Naive thymus-derived CD8-positive, alpha-beta T cell (primary cell): ENCODE measurements at regions not wholly inside any gene's neighbourhood (a gene's known extent, or its start where the extent isn't known, plus 50 kb on each side); places are given as distances from the start of the nearest gene placed in this dataset.

Experiments
- ATAC-seq, 2 donors: fragments of 150-1000 bp; cut with Tn5 transposase in 1 of 2; sonication (Bioruptor Pico), chemical (Tn5 transposase) in 1 of 2; 1 replicate in 1 of 2; 2 replicates in 1 of 2; pipeline ENCODE4 v1.10.0; 2021; ENCODE audit warnings: mild to moderate bottlenecking in 2 of 2, moderate library complexity in 2 of 2
- POLR2A ChIA-PET: fragments of 350-600 bp; sonication (Branson Sonifier 250); formaldehyde crosslinking; loops from one replicate; lab custom pipeline; 2021; ENCODE audit warnings: antibody characterized with exemption; lab: Charles Lee
- DNase-seq, 10 donors: peaks; one replicate each; pipeline versions ENCODE4 v3.0.0 to v3.0.0-alpha.2; 2020 to 2022
- H3K27ac Mint-ChIP-seq, 10 donors: one replicate each; pipeline ENCODE4 v1.8.0; 2020 to 2022; ENCODE audit warnings: mild to moderate bottlenecking in 10 of 10, mixed read lengths in 10 of 10, moderate library complexity in 4 of 10, inconsistent platforms in 1 of 10
- H3K27me3 Mint-ChIP-seq, 5 donors: one replicate each; pipeline ENCODE4 v1.8.0; 2021 to 2022; ENCODE audit warnings: mixed read lengths in 5 of 5
- H3K36me3 Mint-ChIP-seq, 3 donors: one replicate each; pipeline ENCODE4 v1.8.0; 2020 to 2022; ENCODE audit warnings: mixed read lengths in 3 of 3, mild to moderate bottlenecking in 2 of 3, inconsistent platforms in 1 of 3
- H3K4me1 Mint-ChIP-seq, 4 donors: one replicate each; pipeline ENCODE4 v1.8.0; 2021 to 2022; ENCODE audit warnings: mixed read lengths in 4 of 4
- H3K4me3 Mint-ChIP-seq, 10 donors: one replicate each; pipeline ENCODE4 v1.8.0; 2020 to 2022; ENCODE audit warnings: mild to moderate bottlenecking in 10 of 10, mixed read lengths in 10 of 10, moderate library complexity in 6 of 10, inconsistent platforms in 1 of 10
- H3K9me3 Mint-ChIP-seq, 9 donors: one replicate each; pipeline ENCODE4 v1.8.0; 2020 to 2022; ENCODE audit warnings: mixed read lengths in 9 of 9, mild to moderate bottlenecking in 3 of 9, inconsistent platforms in 1 of 9, moderate library complexity in 1 of 9

DNA sequence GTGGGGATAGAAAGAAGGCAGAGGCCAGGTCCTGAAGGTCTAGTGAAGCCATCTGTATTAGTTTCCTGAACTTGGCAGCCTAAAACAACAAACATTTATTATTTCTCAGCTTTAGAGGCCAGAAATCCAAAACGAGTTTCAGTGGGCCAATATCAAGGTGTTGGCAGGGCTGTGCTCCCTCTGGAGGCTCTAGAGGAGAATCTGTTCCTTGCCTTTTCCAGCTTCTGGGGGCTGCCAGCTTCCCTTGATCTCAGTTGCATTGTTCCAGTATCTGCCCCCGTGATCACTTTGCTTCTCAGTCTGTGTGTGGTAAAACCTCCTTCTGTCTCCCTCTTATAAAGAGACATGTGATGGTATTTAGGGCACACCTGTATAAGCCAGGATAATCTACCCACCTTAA is 82.4 kb downstream of the MAFB start:
- no peak overlapping the region for H3K27ac Mint-ChIP-seq
- H3K4me1 Mint-ChIP-seq = no peaks in the 10 kb centered on the region
- POLR2A ChIA-PET = no interaction called here

DNA sequence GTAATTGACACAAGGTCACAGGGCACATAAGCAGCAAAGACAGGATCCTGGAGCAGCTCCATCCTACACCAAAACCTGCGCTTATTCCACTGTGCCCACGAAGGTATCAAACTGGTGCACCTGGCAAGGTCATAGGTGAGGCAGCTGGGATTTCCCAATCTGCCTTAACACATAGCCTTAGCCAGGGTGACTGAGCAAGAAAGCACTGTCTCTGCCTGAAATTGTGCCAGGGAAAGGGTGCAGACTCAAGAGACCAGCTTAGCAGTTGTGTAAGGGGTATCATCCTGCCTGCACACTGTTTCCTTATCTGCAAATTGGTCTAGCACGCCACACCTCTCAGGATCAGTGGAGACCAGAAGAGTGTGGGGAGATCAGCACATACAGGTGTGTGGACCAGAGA is 82.8 kb downstream of the MAFB start:
- Mint-ChIP-seq H3K4me3 (no peak overlapping the region), H3K4me1 (no peaks in the 10 kb centered on the region), H3K27me3 (peaks cover 9 to 32% (median 18%) of the 10 kb centered on the region in 5 donors), H3K9me3 (peaks cover 0 to 4% (median 0%) of the 10 kb centered on the region in 9 donors), H3K27ac (no peak overlapping the region), H3K36me3 (peaks cover 0 to 2% (median 0%) of the 10 kb centered on the region in 3 donors)
- no peak for ATAC-seq
- POLR2A ChIA-PET = no interaction called here
- no peak for DNase-seq

More for the DNA sequence above, 82.4 kb downstream of the MAFB start:
- Mint-ChIP-seq H3K9me3 (peaks cover 0 to 4% (median 0%) of the 10 kb centered on the region in 9 donors), H3K27me3 (peaks cover 9 to 32% (median 18%) of the 10 kb centered on the region in 5 donors), H3K4me3 (no peak overlapping the region), H3K36me3 (peaks cover 0 to 2% (median 0%) of the 10 kb centered on the region in 3 donors)
- DNase-seq = no peak
- ATAC-seq = no peak

GRCh38 chr20:40604416-40604815 is 84.6 kb downstream of the MAFB start:
- Mint-ChIP-seq H3K9me3 (peaks cover 0 to 4% (median under 1%) of the 10 kb centered on the region in 9 donors), H3K27ac (no peak overlapping the region), H3K4me1 (no peaks in the 10 kb centered on the region), H3K36me3 (peaks cover 0 to 2% (median 0%) of the 10 kb centered on the region in 3 donors), H3K4me3 (no peak overlapping the region), H3K27me3 (peaks cover 9 to 32% (median 18%) of the 10 kb centered on the region in 5 donors)
- POLR2A ChIA-PET = no interaction called here
- DNase-seq (no peak), ATAC-seq (no peak)

DNA sequence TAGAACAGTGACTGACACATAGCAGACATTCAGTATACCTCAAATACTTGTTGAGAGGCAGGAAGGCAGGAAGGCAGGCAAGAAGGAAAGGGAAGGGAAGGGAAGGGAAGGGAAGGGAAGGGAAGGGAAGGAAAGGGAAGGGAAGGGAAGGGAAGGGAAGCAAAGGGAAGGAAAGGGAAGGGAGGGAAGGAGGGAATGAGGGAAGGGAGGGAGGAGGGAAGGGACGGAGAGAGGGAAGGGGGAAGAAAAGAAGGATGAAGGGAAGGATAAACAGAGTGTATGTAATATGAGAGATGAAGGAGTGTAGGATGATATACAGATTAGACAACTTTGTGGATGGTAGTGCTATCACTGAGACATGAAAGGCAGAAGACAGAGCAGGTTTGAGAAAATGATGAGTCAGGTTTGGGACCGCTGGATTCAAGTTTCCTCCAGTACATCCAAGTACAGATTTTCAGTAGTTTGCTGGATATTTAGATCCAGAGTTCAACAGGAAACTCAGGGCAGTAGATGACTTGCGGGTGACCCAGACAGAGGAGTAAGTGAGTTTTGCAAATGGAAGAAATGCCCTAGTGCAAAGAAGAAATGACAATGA is 85.9 kb downstream of the MAFB start:
- POLR2A ChIA-PET = no interaction called here

DNA sequence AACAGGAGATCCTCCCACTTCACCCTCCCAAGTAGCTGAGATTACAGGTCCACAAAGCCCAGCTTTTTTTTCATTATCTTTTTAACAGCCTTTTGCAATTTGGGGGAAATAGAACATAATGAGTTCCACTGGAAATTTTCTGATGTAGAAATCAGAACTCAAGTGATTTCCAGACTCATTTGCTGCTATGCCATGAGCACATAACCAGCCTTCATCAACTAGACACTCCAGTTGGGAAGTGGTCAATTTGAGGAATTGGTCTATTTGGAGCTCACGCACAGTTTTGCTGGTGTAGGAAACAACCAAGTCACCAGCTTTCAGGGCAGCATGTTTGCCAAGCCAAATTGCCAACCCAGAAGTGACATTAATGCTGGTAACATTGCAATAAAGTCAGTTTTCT is 86.7 kb downstream of the MAFB start:
- peaks cover 0 to 7% (median 0%) of the 10 kb centered on the region in 3 donors for H3K36me3 Mint-ChIP-seq
- no peak for ATAC-seq
- no peak overlapping the region for H3K27ac Mint-ChIP-seq
- H3K9me3 Mint-ChIP-seq = peaks cover 0 to 17% (median 8%) of the 10 kb centered on the region in 9 donors
- no peak overlapping the region for H3K4me3 Mint-ChIP-seq
- POLR2A ChIA-PET = no interaction called here
- no peak for DNase-seq
- H3K27me3 Mint-ChIP-seq = peaks cover 4 to 19% (median 14%) of the 10 kb centered on the region in 5 donors
- no peaks in the 10 kb centered on the region for H3K4me1 Mint-ChIP-seq

More for the DNA sequence above, 85.9 kb downstream of the MAFB start:
- DNase-seq = no peak
- no peaks in the 10 kb centered on the region for H3K4me1 Mint-ChIP-seq
- H3K36me3 Mint-ChIP-seq = peaks cover 0 to 7% (median 0%) of the 10 kb centered on the region in 3 donors
- no peak for ATAC-seq
- H3K4me3 Mint-ChIP-seq = no peak overlapping the region
- peaks cover 7 to 26% (median 15%) of the 10 kb centered on the region in 5 donors for H3K27me3 Mint-ChIP-seq
- no peak overlapping the region for H3K27ac Mint-ChIP-seq
- H3K9me3 Mint-ChIP-seq = peaks cover 0 to 16% (median 8%) of the 10 kb centered on the region in 9 donors

GRCh38 chr20:40600441-40601219 is 88.4 kb downstream of the MAFB start:
- no peak for DNase-seq
- no peak for ATAC-seq
- Mint-ChIP-seq H3K27ac (no peak overlapping the region), H3K4me3 (no peak overlapping the region), H3K27me3 (peaks cover 7 to 17% (median 13%) of the 10 kb centered on the region in 5 donors), H3K9me3 (peaks cover 0 to 17% (median 8%) of the 10 kb centered on the region in 9 donors), H3K4me1 (no peaks in the 10 kb centered on the region), H3K36me3 (peaks cover 0 to 7% (median 0%) of the 10 kb centered on the region in 3 donors)
- POLR2A ChIA-PET = no interaction called here

GRCh38 chr20:40599987-40600386 is 89.0 kb downstream of the MAFB start:
- ATAC-seq = no peak
- H3K4me3 Mint-ChIP-seq = no peak overlapping the region
- POLR2A ChIA-PET = no interaction called here

DNA sequence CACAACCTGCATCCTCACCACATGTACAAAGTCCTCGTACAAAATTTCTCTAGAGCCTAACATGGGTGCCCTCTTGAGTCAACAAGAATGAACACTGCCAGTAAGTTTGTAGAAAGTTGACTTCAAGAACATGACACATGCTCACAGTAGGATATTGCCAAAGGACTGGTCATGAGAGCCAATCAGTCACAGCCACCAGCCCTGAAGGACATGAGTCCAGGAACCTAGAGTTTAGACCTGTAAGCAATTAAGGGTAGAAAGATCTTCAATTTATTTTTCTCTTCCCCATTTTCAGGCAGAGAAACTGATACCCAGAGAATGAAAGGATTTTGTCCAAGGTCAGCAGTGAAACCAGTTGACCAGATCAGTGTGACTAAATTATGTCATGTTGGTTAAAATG is 96.1 kb downstream of the MAFB start:
- no peak overlapping the region for H3K4me3 Mint-ChIP-seq
- POLR2A ChIA-PET = no interaction called here
- no peak overlapping the region for H3K27ac Mint-ChIP-seq
- ATAC-seq = no peak
- peaks cover 0 to 9% (median 0%) of the 10 kb centered on the region in 9 donors for H3K9me3 Mint-ChIP-seq
- peaks cover 27 to 76% (median 38%) of the 10 kb centered on the region in 5 donors for H3K27me3 Mint-ChIP-seq
- no peaks in the 10 kb centered on the region for H3K4me1 Mint-ChIP-seq
- H3K36me3 Mint-ChIP-seq = peaks cover 0 to 4% (median 0%) of the 10 kb centered on the region in 3 donors
- DNase-seq = no peak

More at GRCh38 chr20:40599987-40600386, 89.0 kb downstream of the MAFB start:
- Mint-ChIP-seq H3K27me3 (peaks cover 11 to 19% (median 15%) of the 10 kb centered on the region in 5 donors), H3K9me3 (peaks cover 0 to 17% (median 10%) of the 10 kb centered on the region in 9 donors), H3K4me1 (no peaks in the 10 kb centered on the region), H3K27ac (no peak overlapping the region), H3K36me3 (peaks cover 0 to 11% (median 0%) of the 10 kb centered on the region in 3 donors)
- no peak for DNase-seq

DNA sequence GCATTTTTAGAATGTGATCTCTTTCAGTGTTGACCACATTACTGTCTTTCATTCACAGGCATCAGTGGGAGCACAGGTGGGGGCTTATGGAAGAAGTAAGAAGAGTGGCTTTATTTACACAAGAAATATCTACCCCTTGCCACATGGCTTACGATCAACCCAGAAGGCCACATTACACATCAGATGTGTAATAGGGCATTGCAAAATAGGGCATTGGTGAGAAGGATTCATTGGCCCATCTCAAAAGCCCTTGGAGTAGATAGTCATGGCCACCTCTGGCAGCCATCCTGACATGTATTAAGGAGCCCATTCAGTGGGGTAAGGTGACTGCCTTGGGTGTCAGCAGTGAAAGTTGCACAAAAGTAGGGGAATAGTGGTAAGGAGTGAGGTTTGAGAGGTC is 97.5 kb downstream of the MAFB start:
- no peak for ATAC-seq
- POLR2A ChIA-PET = no interaction called here
- Mint-ChIP-seq H3K9me3 (peaks cover 0 to 9% (median 0%) of the 10 kb centered on the region in 9 donors), H3K27ac (no peak overlapping the region), H3K36me3 (peaks cover 0 to 4% (median 0%) of the 10 kb centered on the region in 3 donors), H3K27me3 (peaks cover 21 to 87% (median 38%) of the 10 kb centered on the region in 5 donors), H3K4me3 (no peak overlapping the region), H3K4me1 (no peaks in the 10 kb centered on the region)
- no peak for DNase-seq

- no peaks in the 10 kb centered on the region for H3K4me1 Mint-ChIP-seq
- POLR2A ChIA-PET = no interaction called here
- H3K4me3 Mint-ChIP-seq = no peak overlapping the region
- H3K36me3 Mint-ChIP-seq = peaks cover 0 to 4% (median 0%) of the 10 kb centered on the region in 3 donors
- DNase-seq (no peak), ATAC-seq (no peak)
- no peak overlapping the region for H3K27ac Mint-ChIP-seq
- H3K9me3 Mint-ChIP-seq = peaks cover 0 to 9% (median 0%) of the 10 kb centered on the region in 9 donors
- peaks cover 21 to 87% (median 38%) of the 10 kb centered on the region in 5 donors for H3K27me3 Mint-ChIP-seq
Measured at GRCh38 chr20:40591119-40591518, 97.9 kb downstream of the MAFB start.

- Mint-ChIP-seq H3K4me3 (no peak overlapping the region), H3K27me3 (peaks cover 15 to 79% (median 32%) of the 10 kb centered on the region in 5 donors), H3K4me1 (no peaks in the 10 kb centered on the region), H3K36me3 (no peaks in the 10 kb centered on the region), H3K9me3 (peaks cover 0 to 9% (median 0%) of the 10 kb centered on the region in 9 donors), H3K27ac (no peak overlapping the region)
- DNase-seq = no peak
- ATAC-seq = no peak
- POLR2A ChIA-PET = no interaction called here
Measured at GRCh38 chr20:40589581-40589980, 99.5 kb downstream of the MAFB start.

DNA sequence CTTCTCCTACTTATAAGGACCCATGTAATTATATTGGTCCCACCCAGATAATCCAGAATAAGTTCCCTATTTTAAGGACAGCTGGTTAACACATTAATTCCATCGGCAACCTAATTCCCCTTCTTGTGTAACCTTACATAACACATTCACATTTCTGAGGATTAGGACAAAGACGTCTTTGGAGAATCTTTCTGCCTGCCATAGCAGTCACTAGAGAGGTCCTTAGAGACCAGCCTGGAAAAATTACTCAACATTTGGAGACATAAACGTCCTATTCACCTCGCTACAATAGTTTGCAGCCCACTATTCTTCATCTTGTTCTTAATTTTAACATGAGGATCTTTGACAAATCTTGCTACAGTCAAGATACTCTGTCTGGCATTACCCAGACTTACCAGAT is 100.1 kb downstream of the MAFB start:
- Mint-ChIP-seq H3K27ac (no peak overlapping the region), H3K4me1 (no peaks in the 10 kb centered on the region), H3K4me3 (no peak overlapping the region), H3K27me3 (peaks cover 15 to 72% (median 27%) of the 10 kb centered on the region in 5 donors), H3K36me3 (no peaks in the 10 kb centered on the region), H3K9me3 (peaks cover 0 to 9% (median 0%) of the 10 kb centered on the region in 9 donors)
- no peak for DNase-seq
- POLR2A ChIA-PET = no interaction called here
- no peak for ATAC-seq

DNA sequence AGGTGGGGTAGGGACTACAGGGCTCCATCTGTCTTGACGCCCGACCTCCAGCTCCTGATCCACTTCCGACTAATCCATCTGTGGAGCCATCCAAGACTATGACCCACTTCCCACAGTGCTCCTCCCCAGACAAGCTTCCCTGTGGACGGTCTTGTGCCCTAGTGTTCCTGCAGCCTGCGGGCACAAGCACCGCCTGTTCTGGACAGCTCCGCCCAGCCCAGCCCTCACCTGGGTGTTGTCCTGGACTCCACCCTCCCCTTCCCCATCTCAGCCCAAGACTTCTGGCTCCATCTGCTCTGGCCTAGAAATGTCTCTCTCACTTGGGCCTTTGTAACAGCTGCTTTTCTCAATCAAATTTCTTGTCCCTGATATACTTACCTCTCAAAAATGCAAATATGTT is 102.0 kb downstream of the MAFB start:
- H3K36me3 Mint-ChIP-seq = no peaks in the 10 kb centered on the region
- H3K27me3 Mint-ChIP-seq = peaks cover 9 to 70% (median 18%) of the 10 kb centered on the region in 5 donors
- POLR2A ChIA-PET = no interaction called here
- no peaks in the 10 kb centered on the region for H3K4me1 Mint-ChIP-seq
- H3K27ac Mint-ChIP-seq = no peak overlapping the region
- H3K4me3 Mint-ChIP-seq = no peak overlapping the region
- H3K9me3 Mint-ChIP-seq = peaks cover 0 to 9% (median 0%) of the 10 kb centered on the region in 9 donors
- no peak for ATAC-seq
- DNase-seq = no peak
